GM23338 (cell line): ENCODE measurements at regions not wholly inside any gene's neighbourhood (a gene's known extent, or its start where the extent isn't known, plus 50 kb on each side); places are given as distances from the start of the nearest gene placed in this dataset.

ENCODE experiments used
- CTCF ChIP-seq, 2 experiments: fragments of 200-600 bp in 1 of 2; sonication (generic) in 1 of 2; conservative IDR thresholded peaks; 2 replicates each; pipeline versions ENCODE4 v1.5.1 to v1.6.1; 2016 to 2017; ENCODE audit warnings: antibody characterized with exemption in 2 of 2, low read depth in 2 of 2, mild to moderate bottlenecking in 2 of 2, moderate library complexity in 1 of 2
- NANOG ChIP-seq: IDR thresholded peaks from 2 replicates; pipeline ENCODE4 v1.6.1; 2016; ENCODE audit warnings: antibody characterized with exemption, borderline replicate concordance
- REST ChIP-seq: IDR thresholded peaks from one replicate; pipeline ENCODE4 v1.6.1; 2018; ENCODE audit warnings: antibody characterized with exemption; ENCODE audit not compliant: unreplicated experiment
- TF ChIP-seq, protein P1 (sequence below): fragments of 250-450 bp; sonication (Bioruptor Pico); IDR thresholded peaks from 2 replicates; pipeline ENCODE4 v1.5.0; 2020; ENCODE audit warnings: mild to moderate bottlenecking, moderate library complexity

DNA sequence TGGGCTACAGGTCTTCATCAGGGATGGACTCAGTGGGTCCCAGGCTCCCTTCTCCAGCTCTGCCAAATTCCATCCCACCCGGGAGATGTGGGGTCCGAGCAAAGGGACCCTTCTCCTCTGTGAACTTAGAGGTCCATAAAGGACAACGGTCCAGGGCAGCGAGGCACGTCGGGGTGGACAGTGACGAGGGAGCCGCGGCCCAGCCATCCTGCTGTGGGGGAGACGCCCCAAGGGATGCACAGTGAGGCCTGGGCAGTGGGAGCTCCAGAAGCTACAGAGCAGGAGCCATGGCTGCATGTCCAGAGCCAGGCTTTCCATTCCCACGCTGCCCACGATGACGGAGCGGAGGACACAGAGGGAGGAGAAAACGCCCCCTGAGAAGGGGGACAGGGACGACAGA is 107.5 kb upstream of the PPP1R26 start (continued):
- TF ChIP-seq, protein P1, sequence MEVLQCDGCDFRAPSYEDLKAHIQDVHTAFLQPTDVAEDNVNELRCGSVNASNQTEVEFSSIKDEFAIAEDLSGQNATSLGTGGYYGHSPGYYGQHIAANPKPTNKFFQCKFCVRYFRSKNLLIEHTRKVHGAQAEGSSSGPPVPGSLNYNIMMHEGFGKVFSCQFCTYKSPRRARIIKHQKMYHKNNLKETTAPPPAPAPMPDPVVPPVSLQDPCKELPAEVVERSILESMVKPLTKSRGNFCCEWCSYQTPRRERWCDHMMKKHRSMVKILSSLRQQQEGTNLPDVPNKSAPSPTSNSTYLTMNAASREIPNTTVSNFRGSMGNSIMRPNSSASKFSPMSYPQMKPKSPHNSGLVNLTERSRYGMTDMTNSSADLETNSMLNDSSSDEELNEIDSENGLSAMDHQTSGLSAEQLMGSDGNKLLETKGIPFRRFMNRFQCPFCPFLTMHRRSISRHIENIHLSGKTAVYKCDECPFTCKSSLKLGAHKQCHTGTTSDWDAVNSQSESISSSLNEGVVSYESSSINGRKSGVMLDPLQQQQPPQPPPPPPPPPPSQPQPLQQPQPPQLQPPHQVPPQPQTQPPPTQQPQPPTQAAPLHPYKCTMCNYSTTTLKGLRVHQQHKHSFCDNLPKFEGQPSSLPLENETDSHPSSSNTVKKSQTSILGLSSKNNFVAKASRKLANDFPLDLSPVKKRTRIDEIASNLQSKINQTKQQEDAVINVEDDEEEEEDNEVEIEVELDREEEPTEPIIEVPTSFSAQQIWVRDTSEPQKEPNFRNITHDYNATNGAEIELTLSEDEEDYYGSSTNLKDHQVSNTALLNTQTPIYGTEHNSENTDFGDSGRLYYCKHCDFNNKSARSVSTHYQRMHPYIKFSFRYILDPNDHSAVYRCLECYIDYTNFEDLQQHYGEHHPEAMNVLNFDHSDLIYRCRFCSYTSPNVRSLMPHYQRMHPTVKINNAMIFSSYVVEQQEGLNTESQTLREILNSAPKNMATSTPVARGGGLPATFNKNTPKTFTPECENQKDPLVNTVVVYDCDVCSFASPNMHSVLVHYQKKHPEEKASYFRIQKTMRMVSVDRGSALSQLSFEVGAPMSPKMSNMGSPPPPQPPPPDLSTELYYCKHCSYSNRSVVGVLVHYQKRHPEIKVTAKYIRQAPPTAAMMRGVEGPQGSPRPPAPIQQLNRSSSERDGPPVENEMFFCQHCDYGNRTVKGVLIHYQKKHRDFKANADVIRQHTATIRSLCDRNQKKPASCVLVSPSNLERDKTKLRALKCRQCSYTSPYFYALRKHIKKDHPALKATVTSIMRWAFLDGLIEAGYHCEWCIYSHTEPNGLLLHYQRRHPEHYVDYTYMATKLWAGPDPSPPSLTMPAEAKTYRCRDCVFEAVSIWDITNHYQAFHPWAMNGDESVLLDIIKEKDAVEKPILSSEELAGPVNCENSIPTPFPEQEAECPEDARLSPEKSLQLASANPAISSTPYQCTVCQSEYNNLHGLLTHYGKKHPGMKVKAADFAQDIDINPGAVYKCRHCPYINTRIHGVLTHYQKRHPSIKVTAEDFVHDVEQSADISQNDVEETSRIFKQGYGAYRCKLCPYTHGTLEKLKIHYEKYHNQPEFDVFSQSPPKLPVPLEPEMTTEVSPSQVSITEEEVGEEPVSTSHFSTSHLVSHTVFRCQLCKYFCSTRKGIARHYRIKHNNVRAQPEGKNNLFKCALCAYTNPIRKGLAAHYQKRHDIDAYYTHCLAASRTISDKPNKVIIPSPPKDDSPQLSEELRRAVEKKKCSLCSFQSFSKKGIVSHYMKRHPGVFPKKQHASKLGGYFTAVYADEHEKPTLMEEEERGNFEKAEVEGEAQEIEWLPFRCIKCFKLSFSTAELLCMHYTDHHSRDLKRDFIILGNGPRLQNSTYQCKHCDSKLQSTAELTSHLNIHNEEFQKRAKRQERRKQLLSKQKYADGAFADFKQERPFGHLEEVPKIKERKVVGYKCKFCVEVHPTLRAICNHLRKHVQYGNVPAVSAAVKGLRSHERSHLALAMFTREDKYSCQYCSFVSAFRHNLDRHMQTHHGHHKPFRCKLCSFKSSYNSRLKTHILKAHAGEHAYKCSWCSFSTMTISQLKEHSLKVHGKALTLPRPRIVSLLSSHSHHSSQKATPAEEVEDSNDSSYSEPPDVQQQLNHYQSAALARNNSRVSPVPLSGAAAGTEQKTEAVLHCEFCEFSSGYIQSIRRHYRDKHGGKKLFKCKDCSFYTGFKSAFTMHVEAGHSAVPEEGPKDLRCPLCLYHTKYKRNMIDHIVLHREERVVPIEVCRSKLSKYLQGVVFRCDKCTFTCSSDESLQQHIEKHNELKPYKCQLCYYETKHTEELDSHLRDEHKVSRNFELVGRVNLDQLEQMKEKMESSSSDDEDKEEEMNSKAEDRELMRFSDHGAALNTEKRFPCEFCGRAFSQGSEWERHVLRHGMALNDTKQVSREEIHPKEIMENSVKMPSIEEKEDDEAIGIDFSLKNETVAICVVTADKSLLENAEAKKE (CRISPR knock-in tag), result no peak
- TF ChIP-seq CTCF (conservative IDR thresholded peaks at IDR 0.05; ENCODE audit: low read depth in 2 of 2) (no peak), REST (no peak), NANOG (no peak)
